ENCODE measurements at regions not wholly inside any gene's neighbourhood (a gene's known extent, or its start where the extent isn't known, plus 50 kb on each side); places are given as distances from the start of the nearest gene placed in this dataset.
A peak's percentile ranks its signal among the peaks of the same experiment; 100 is the strongest.

DNA sequence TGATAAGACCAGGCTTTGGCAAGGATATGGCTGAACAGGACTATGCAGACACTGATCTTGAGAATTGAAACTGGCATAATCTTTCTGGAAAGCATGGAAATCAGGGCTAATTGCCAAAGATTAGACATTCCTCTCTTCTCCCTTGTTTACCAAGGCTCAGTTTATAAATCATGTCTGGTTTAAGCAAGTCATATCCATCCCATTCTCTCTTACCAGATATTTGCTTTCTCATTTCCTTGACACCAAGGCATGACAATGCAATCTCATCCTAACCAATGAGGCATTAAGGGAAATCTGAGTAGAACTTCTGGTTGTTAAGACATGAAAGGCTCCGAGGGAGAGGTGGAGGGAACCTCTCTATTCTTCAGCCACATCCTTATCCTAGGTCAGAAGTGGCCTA, 110.3 kb upstream of the CEP85L start:
- Histone ChIP-seq H3K27me3 (ENCODE audit: insufficient read depth, low read length) (no peaks in the 10 kb centered on the region), H3K4me1 (ENCODE audit: insufficient read depth, low read length) (no peaks in the 10 kb centered on the region), H3K27ac (ENCODE audit: low read length) (no peak overlapping the region), H3K4me3 (ENCODE audit: low read length) (no peak overlapping the region), H3K9ac (ENCODE audit: low read depth, low read length) (no peak overlapping the region), H3K9me3 (ENCODE audit: insufficient read depth, low read depth, low read length) (no peaks in the 10 kb centered on the region), H3K36me3 (ENCODE audit: insufficient read depth, low read depth, low read length) (no peaks in the 10 kb centered on the region)

DNA sequence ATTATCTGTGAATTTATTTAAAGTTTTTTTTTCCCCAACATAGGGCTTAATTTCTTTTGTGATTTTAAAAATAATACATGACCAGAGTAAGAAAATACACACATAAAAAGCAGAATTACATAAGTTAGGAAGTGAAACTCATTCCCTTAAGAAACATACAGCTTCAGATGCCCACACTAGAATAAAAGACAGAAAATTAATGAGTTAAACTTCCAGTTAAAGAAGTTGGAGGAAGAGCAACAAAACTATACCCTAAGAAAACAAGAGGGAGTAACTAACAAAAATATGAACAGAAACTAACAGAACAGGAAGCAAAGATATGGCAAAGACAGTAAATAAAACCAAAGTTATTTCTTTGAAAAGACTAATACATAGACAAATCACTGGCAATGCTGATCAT, 107.6 kb upstream of the CEP85L start:
- H3K27me3 ChIP-seq (ENCODE audit: insufficient read depth, low read length) = no peaks in the 10 kb centered on the region
- H3K27ac ChIP-seq (ENCODE audit: low read length) = no peak overlapping the region
- H3K4me3 ChIP-seq (ENCODE audit: low read length) = no peak overlapping the region
- no peaks in the 10 kb centered on the region for H3K4me1 ChIP-seq (ENCODE audit: insufficient read depth, low read length)
- no peaks in the 10 kb centered on the region for H3K36me3 ChIP-seq (ENCODE audit: insufficient read depth, low read depth, low read length)
- no peak overlapping the region for H3K9ac ChIP-seq (ENCODE audit: low read depth, low read length)
- no peaks in the 10 kb centered on the region for H3K9me3 ChIP-seq (ENCODE audit: insufficient read depth, low read depth, low read length)

DNA sequence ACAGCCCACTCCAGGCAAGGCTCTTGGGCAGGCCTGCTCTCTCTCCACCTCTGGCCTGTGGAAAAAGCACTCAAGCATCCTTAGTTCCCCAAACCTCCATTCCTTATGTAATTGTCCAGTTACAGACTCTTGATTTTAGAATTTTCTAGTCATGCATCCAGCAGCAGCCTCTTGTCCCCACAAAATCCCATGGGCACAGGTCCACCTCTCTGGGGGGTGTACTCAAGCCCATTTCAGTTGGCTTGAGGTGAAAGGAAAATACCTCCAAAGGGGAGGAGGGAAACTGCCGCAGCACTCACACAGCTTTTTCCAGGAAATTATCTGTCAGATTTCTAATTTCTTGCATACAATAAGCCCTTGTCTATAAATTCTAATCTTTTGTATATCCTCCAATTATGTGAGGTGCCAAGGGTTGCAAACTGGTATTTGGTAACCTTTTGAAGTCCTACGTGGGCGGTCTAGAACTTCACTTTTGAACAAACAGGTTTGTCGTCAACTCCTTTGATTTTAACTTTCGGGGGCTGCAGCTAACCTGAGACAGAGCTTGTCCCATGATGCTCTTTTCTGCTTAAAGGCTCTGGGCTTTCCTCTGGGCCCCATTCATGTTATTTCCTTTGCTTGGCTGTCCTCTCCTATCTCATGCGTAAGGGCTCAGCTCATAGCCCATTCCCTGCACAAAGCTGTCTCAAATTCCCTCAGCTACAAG, 104.7 kb upstream of the CEP85L start:
- no peak overlapping the region for H3K9ac ChIP-seq (ENCODE audit: low read depth, low read length)
- no peak overlapping the region for H3K4me3 ChIP-seq (ENCODE audit: low read length)
- no peaks in the 10 kb centered on the region for H3K9me3 ChIP-seq (ENCODE audit: insufficient read depth, low read depth, low read length)
- H3K27me3 ChIP-seq (ENCODE audit: insufficient read depth, low read length) = no peaks in the 10 kb centered on the region
- no peak overlapping the region for H3K27ac ChIP-seq (ENCODE audit: low read length)
- no peaks in the 10 kb centered on the region for H3K36me3 ChIP-seq (ENCODE audit: insufficient read depth, low read depth, low read length)
- H3K4me1 ChIP-seq (ENCODE audit: insufficient read depth, low read length) = no peaks in the 10 kb centered on the region

DNA sequence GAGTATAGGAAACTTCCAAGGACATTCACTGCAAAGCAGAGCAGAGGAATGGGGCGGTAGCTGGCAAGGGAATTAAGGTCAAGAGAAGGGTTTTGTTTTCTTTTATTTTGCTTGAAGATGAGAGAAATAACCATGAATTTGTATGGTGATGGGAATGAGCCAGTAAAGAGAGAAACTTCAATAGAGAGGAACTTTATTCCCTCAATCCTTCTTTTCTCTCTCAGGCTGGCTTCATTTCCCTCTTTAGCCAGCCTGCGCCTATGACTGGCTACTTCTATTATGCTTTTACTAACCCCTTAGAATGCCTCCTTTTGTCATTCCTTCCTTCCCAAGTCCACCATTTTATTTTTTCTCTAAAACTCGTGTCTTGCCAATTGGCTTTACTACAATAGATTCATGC, 101.4 kb upstream of the CEP85L start:
- Histone ChIP-seq H3K27ac (ENCODE audit: low read length) (no peak overlapping the region), H3K9ac (ENCODE audit: low read depth, low read length) (no peak overlapping the region), H3K4me3 (ENCODE audit: low read length) (no peak overlapping the region), H3K36me3 (ENCODE audit: insufficient read depth, low read depth, low read length) (no peaks in the 10 kb centered on the region), H3K4me1 (ENCODE audit: insufficient read depth, low read length) (peaks cover 10% of the 10 kb centered on the region), H3K9me3 (ENCODE audit: insufficient read depth, low read depth, low read length) (no peaks in the 10 kb centered on the region), H3K27me3 (ENCODE audit: insufficient read depth, low read length) (no peaks in the 10 kb centered on the region)

DNA sequence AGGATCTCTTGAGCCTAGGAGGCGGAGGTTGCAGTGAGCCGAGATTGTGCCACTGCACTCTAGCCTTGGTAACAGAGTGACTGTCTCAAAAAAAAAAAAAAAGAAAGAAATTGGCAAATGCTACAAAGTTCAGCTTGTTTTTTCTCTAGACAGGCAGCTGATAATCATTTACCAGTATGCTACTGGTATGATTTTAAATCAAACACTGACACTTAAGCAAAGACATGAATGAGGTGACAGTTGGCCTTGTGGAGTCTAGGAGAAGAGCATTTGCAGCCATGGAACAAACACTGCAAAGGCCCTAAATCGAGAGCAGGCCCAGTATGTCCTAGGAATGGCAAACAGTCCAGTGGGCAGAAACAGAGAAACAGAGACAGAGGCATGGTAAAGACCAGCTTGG, 99.7 kb upstream of the CEP85L start:
- no peaks in the 10 kb centered on the region for H3K9me3 ChIP-seq (ENCODE audit: insufficient read depth, low read depth, low read length)
- no peaks in the 10 kb centered on the region for H3K27me3 ChIP-seq (ENCODE audit: insufficient read depth, low read length)
- H3K27ac ChIP-seq (ENCODE audit: low read length) = no peak overlapping the region
- H3K4me3 ChIP-seq (ENCODE audit: low read length) = no peak overlapping the region
- no peak overlapping the region for H3K9ac ChIP-seq (ENCODE audit: low read depth, low read length)
- peaks cover 10% of the 10 kb centered on the region for H3K4me1 ChIP-seq (ENCODE audit: insufficient read depth, low read length)
- no peaks in the 10 kb centered on the region for H3K36me3 ChIP-seq (ENCODE audit: insufficient read depth, low read depth, low read length)

DNA sequence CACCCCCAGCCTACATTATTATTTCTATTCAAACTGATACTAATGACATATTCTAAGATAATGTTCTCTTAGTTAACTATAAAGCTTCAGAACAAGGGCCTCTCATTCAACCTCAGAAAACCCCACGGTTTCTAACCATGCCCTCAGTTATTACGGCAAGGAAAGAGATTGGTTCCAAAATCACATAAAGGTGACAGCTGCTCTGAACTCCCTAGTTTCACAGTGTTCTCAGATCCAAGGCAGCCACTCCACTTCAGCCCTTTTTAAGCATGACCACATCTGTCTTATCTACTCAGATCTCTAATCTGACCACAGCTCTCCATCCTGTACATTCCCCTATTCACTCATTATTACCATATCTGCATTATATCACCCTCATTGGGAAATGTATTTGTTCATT, 98.8 kb upstream of the CEP85L start:
- Histone ChIP-seq H3K4me1 (ENCODE audit: insufficient read depth, low read length) (peaks cover 10% of the 10 kb centered on the region), H3K36me3 (ENCODE audit: insufficient read depth, low read depth, low read length) (no peaks in the 10 kb centered on the region), H3K4me3 (ENCODE audit: low read length) (no peak overlapping the region), H3K9ac (ENCODE audit: low read depth, low read length) (no peak overlapping the region), H3K27me3 (ENCODE audit: insufficient read depth, low read length) (no peaks in the 10 kb centered on the region), H3K9me3 (ENCODE audit: insufficient read depth, low read depth, low read length) (no peaks in the 10 kb centered on the region), H3K27ac (ENCODE audit: low read length) (no peak overlapping the region)

DNA sequence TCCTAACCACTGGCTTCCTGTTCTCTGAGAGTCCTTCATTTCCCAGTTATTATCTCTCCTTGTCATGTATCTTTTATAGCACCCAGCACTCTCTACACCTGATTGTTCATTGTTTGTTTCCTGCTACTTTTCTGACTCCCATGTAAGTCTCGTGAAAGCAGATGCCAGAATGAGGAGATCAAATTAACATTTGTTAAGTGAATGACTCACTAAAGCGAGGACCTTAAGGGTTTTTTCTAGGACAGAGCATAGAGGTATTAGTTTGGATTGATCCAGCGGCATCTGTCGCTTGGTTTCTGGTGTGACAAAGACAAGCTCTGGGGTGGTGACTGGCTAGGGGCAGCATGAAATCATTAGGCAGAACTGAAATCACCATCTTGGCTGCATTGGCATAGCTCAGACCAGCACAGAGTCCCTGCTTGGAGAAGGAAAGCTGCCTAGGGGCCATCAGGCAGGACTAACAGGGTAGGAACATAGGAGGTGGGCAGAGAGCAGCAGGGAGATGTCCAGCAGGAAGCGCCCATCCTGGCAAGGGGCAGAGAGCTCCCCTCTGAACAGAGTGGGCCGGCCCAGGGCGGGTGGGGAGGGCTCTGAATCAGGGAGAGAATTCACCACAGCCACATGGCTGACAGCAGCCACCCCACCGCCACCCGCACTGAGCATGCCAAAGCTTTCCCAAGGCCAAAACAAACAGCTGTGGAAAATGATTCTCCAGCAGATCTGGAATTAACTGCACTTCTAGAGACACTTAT, 97.1 kb upstream of the CEP85L start:
- Histone ChIP-seq H3K27me3 (ENCODE audit: insufficient read depth, low read length) (no peaks in the 10 kb centered on the region), H3K4me1 (ENCODE audit: insufficient read depth, low read length) (peaks cover 10% of the 10 kb centered on the region), H3K36me3 (ENCODE audit: insufficient read depth, low read depth, low read length) (no peaks in the 10 kb centered on the region), H3K4me3 (ENCODE audit: low read length) (no peak overlapping the region), H3K9ac (ENCODE audit: low read depth, low read length) (peak overlapping the region; percentile 37; the same call in 1 of the 2 replicates), H3K9me3 (ENCODE audit: insufficient read depth, low read depth, low read length) (no peaks in the 10 kb centered on the region), H3K27ac (ENCODE audit: low read length) (peak overlapping the region; percentile 2)

DNA sequence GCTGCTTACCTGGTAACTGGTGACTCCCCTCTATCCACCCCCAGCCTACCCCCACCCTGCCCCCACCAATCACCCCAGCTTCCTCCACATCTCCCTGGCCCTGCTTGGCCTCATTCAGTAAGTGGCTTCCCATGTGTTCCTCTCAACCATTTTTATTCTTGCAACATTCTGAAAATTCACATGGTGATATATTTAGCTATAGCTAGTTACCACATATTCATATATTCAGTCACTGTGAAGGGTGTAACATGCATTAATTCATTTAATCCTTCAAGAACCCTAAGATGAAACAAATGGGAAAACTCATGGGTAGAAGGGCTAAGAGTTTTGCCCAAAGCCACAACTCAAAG, 95.4 kb upstream of the CEP85L start:
- Histone ChIP-seq H3K4me1 (ENCODE audit: insufficient read depth, low read length) (peaks cover 10% of the 10 kb centered on the region), H3K27ac (ENCODE audit: low read length) (no peak overlapping the region), H3K27me3 (ENCODE audit: insufficient read depth, low read length) (no peaks in the 10 kb centered on the region), H3K4me3 (ENCODE audit: low read length) (no peak overlapping the region), H3K9ac (ENCODE audit: low read depth, low read length) (no peak overlapping the region), H3K36me3 (ENCODE audit: insufficient read depth, low read depth, low read length) (no peaks in the 10 kb centered on the region), H3K9me3 (ENCODE audit: insufficient read depth, low read depth, low read length) (no peaks in the 10 kb centered on the region)

DNA sequence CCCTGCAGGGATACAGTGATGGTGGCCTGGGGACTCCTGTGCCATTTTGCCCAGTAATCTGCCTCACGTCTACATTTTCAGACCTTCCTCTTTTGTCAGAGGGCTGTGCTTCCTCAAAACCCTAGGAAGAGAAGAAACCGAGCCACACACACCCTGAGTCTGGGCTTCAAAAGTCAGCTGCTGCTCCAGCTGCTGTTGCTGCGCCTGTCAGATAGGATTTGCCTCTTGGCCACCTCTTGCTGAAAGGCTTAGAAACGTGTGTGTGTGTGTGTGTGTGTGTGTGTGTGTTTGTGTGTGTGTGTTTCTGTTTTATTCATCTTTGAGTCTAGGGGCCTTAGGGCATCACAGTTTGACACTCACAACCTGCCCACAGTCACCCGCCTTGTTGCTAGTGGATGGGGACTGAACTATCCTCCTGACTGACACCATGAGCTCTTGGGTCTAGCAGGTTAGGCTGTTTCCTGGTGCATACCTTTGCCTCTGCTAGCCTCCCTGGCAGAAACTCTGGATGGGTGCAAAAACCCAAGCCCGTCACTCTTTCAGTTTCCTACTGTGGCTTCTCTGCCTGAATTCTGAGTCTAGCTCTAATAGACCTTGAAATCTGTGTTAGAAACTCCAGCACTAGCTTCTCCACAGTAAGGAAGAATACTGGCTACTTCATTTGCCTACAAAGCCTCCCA, 94.9 kb upstream of the CEP85L start:
- Histone ChIP-seq H3K9me3 (ENCODE audit: insufficient read depth, low read depth, low read length) (no peaks in the 10 kb centered on the region), H3K9ac (ENCODE audit: low read depth, low read length) (no peak overlapping the region), H3K4me3 (ENCODE audit: low read length) (no peak overlapping the region), H3K27ac (ENCODE audit: low read length) (no peak overlapping the region), H3K4me1 (ENCODE audit: insufficient read depth, low read length) (peaks cover 10% of the 10 kb centered on the region), H3K27me3 (ENCODE audit: insufficient read depth, low read length) (no peaks in the 10 kb centered on the region), H3K36me3 (ENCODE audit: insufficient read depth, low read depth, low read length) (no peaks in the 10 kb centered on the region)

DNA sequence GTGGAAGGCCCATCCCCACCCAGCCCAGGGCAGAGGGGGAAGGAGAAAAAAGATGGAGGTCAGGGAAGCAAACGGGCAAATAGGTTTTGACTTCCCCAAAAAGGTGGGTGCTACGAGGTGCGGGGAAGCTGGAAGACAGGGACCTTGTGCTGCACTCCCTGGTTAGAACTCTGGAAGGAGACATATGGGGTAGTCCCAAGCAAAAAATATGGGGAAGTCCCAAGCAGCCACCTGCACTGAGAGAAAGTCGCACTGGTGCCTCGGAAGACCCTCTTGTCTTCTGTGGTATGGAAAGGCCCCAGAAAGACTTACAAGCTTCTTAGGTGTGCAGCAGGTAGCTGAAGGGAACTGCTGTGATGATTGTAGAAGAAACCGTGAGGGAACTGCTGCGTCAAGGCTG, 93.8 kb upstream of the CEP85L start:
- H3K4me3 ChIP-seq (ENCODE audit: low read length) = no peak overlapping the region
- H3K27ac ChIP-seq (ENCODE audit: low read length) = no peak overlapping the region
- H3K27me3 ChIP-seq (ENCODE audit: insufficient read depth, low read length) = no peaks in the 10 kb centered on the region
- no peak overlapping the region for H3K9ac ChIP-seq (ENCODE audit: low read depth, low read length)
- peaks cover 10% of the 10 kb centered on the region for H3K4me1 ChIP-seq (ENCODE audit: insufficient read depth, low read length)
- no peaks in the 10 kb centered on the region for H3K36me3 ChIP-seq (ENCODE audit: insufficient read depth, low read depth, low read length)
- H3K9me3 ChIP-seq (ENCODE audit: insufficient read depth, low read depth, low read length) = no peaks in the 10 kb centered on the region

DNA sequence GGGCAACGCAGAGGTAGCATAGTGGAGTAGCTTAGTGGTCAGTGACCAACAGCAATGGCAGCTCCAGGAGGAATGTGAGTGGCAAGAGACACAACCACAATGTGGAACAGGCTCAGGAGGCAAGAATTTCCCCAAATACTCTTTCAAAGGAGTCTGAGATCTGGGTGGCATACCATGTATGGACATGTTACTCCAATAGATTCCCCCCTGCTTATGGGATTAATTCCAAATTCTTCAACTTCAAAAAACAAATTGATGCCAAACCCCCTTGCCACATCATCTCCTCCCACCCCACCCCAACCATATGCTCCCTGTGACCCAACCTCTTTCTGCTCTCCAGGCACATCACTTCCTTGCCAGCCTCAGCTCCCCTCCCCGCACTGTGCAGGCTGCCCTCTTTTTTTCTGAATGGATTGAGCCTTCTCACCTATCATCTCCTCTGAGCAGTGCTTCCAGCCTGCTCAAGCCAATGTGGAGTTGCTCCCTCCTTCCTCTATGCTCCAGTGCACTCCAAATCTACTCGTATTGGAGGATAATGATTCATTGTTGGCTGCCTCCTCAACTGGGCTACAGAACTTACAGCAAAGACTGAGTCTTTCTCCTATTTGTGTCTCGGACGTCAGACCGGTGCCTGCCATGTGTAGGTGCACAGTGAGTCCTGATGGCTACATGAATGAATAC, 93.0 kb upstream of the CEP85L start:
- Histone ChIP-seq H3K36me3 (ENCODE audit: insufficient read depth, low read depth, low read length) (no peaks in the 10 kb centered on the region), H3K4me3 (ENCODE audit: low read length) (no peak overlapping the region), H3K9ac (ENCODE audit: low read depth, low read length) (no peak overlapping the region), H3K27me3 (ENCODE audit: insufficient read depth, low read length) (no peaks in the 10 kb centered on the region), H3K9me3 (ENCODE audit: insufficient read depth, low read depth, low read length) (no peaks in the 10 kb centered on the region), H3K27ac (ENCODE audit: low read length) (no peak overlapping the region), H3K4me1 (ENCODE audit: insufficient read depth, low read length) (peaks cover 10% of the 10 kb centered on the region)
